HepG2 (cell line): ENCODE measurements at regions not wholly inside any gene's neighbourhood (a gene's known extent, or its start where the extent isn't known, plus 50 kb on each side); places are given as distances from the start of the nearest gene placed in this dataset.

ENCODE experiments used
- FLYWCH1 ChIP-seq: sonication (generic); formaldehyde crosslinking; IDR thresholded peaks from 2 replicates; pipeline ENCODE4 v1.8.1; 2023; ENCODE audit warnings: mild to moderate bottlenecking, missing genetic modification reagents
- JUND ChIP-seq: sonication (generic); formaldehyde crosslinking; IDR thresholded peaks from 2 replicates; pipeline ENCODE4 v1.8.0; 2022; ENCODE audit warnings: mild to moderate bottlenecking, missing genetic modification reagents
- KLF16 ChIP-seq, 2 experiments: sonication (generic) in 1 of 2; formaldehyde crosslinking in 1 of 2; IDR thresholded peaks; 2 replicates each; pipeline versions ENCODE4 v1.6.1 to v1.8.0; 2016 to 2023; ENCODE audit warnings: missing genetic modification reagents in 2 of 2, missing compliant biosample characterization in 1 of 2
- NFIC ChIP-seq: IDR thresholded peaks from 2 replicates; pipeline ENCODE4 v1.6.1; 2012; ENCODE audit warnings: mild to moderate bottlenecking, low read length, inconsistent platforms
- POLR2AphosphoS5 ChIP-seq: IDR thresholded peaks from 2 replicates; pipeline ENCODE4 v1.6.1; 2012; ENCODE audit warnings: low read depth, low read length
- PTBP1 ChIP-seq: fragments of 200-400 bp; formaldehyde crosslinking; IDR thresholded peaks from 2 replicates; pipeline ENCODE4 v1.6.1; 2018; ENCODE audit warnings: low read length, low read depth; ENCODE audit not compliant: poor library complexity, severe bottlenecking
- SMAD3 ChIP-seq: sonication (generic); formaldehyde crosslinking; IDR thresholded peaks from 2 replicates; pipeline ENCODE4 v1.4.0; 2020; ENCODE audit warnings: missing genetic modification reagents
- SMARCE1 ChIP-seq: fragments of 450-650 bp; IDR thresholded peaks from 2 replicates; pipeline ENCODE4 v1.6.1; 2017; ENCODE audit warnings: borderline replicate concordance
- ZBTB33 ChIP-seq: sonication (generic); formaldehyde crosslinking; IDR thresholded peaks from 2 replicates; pipeline ENCODE4 v1.4.0; 2020; ENCODE audit warnings: missing genetic modification reagents
- TF ChIP-seq, protein P1 (sequence below): sonication (generic); formaldehyde crosslinking; IDR thresholded peaks from 2 replicates; pipeline ENCODE4 v1.4.0; 2020; ENCODE audit warnings: low read depth, mild to moderate bottlenecking, missing genetic modification reagents
- TF ChIP-seq, protein P2 (sequence below): sonication (generic); formaldehyde crosslinking; IDR thresholded peaks from 2 replicates; pipeline ENCODE4 v1.5.0; 2020; ENCODE audit warnings: missing genetic modification reagents, mild to moderate bottlenecking, borderline replicate concordance
- TF ChIP-seq, protein P3 (sequence below): IDR thresholded peaks from 2 replicates; pipeline ENCODE4 v1.6.1; 2016; ENCODE audit warnings: mild to moderate bottlenecking, missing biosample characterization, missing genetic modification reagents
- TF ChIP-seq, protein P4 (sequence below): sonication (generic); formaldehyde crosslinking; IDR thresholded peaks from 2 replicates; pipeline ENCODE4 v1.4.0; 2020; ENCODE audit warnings: missing genetic modification reagents

DNA sequence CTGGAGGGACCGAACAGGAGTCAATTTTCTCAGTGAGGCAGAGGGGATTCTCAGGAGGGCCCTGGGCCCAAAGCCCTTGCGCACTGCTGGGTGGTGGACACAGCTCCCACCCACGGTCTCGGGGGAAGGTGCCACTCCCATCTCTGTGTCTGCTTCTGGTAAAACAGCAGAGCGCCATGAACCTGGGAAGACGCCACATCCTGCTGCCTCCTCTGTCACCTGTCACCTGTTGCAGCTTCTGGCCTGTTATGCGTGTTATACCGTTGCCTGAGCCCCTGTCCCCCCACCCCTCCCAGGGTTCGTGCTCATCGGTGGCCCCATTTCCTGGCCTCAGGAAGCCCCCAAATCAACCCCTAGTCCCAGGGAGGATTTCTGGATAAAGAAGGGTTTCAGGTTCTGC, 125.8 kb upstream of the AJAP1 start:
- TF ChIP-seq, protein P1, sequence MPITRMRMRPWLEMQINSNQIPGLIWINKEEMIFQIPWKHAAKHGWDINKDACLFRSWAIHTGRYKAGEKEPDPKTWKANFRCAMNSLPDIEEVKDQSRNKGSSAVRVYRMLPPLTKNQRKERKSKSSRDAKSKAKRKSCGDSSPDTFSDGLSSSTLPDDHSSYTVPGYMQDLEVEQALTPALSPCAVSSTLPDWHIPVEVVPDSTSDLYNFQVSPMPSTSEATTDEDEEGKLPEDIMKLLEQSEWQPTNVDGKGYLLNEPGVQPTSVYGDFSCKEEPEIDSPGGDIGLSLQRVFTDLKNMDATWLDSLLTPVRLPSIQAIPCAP: no peak
- TF ChIP-seq, protein P2, sequence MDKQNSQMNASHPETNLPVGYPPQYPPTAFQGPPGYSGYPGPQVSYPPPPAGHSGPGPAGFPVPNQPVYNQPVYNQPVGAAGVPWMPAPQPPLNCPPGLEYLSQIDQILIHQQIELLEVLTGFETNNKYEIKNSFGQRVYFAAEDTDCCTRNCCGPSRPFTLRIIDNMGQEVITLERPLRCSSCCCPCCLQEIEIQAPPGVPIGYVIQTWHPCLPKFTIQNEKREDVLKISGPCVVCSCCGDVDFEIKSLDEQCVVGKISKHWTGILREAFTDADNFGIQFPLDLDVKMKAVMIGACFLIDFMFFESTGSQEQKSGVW: no peak
- TF ChIP-seq JUND: no peak
- TF ChIP-seq ZBTB33 (CRISPR knock-in tag): no peak
- TF ChIP-seq, protein P3, sequence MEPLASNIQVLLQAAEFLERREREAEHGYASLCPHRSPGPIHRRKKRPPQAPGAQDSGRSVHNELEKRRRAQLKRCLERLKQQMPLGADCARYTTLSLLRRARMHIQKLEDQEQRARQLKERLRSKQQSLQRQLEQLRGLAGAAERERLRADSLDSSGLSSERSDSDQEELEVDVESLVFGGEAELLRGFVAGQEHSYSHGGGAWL (CRISPR knock-in tag): no peak
- TF ChIP-seq, protein P4, sequence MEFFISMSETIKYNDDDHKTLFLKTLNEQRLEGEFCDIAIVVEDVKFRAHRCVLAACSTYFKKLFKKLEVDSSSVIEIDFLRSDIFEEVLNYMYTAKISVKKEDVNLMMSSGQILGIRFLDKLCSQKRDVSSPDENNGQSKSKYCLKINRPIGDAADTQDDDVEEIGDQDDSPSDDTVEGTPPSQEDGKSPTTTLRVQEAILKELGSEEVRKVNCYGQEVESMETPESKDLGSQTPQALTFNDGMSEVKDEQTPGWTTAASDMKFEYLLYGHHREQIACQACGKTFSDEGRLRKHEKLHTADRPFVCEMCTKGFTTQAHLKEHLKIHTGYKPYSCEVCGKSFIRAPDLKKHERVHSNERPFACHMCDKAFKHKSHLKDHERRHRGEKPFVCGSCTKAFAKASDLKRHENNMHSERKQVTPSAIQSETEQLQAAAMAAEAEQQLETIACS (CRISPR knock-in tag): no peak
- no peak for TF ChIP-seq KLF16 (CRISPR knock-in tag; IDR thresholded peaks at IDR 0.05)
- no peak for TF ChIP-seq NFIC
- TF ChIP-seq FLYWCH1: no peak
- TF ChIP-seq PTBP1: no peak
- no peak for TF ChIP-seq POLR2AphosphoS5
- no peak for TF ChIP-seq SMAD3
- TF ChIP-seq SMARCE1: no peak
